K562 (cell line): ENCODE measurements at regions not wholly inside any gene's neighbourhood (a gene's known extent, or its start where the extent isn't known, plus 50 kb on each side); places are given as distances from the start of the nearest gene placed in this dataset.

Source experiments
- ATAC-seq: fragments of 200-7000 bp; cut with Tn5 transposase; 3 replicates; pipeline ENCODE4 v1.9.1; 2020; ENCODE audit warnings: moderate library complexity
- BruUV-seq: library from RNA; stranded (reverse); fragments of 400-500 nt; replicated peaks from 2 replicates; lab custom pipeline; 2021; lab: Mats Ljungman, UMichigan
- CTCF ChIA-PET: fragments of 300-600 bp; formaldehyde crosslinking; extraction: SDS; loops from one replicate; lab custom pipeline; 2021; ENCODE audit warnings: low intra/inter-chr PET ratio; lab: Yijun Ruan, JAX
- POLR2A ChIA-PET: fragments of 300-600, 350-650 bp; sonication (Branson Sonifier 250); formaldehyde crosslinking; extraction: SDS; loops from one replicate; lab custom pipeline; 2021; ENCODE audit warnings: antibody characterized with exemption, inconsistent platforms; lab: Yijun Ruan, JAX
- DNase-seq, 4 experiments: peaks; one replicate each; pipeline versions ENCODE4 v3.0.0 to v3.0.0-alpha.2; 2011 to 2018; ENCODE audit warnings: low spot score in 3 of 4, mixed read lengths in 3 of 4; ENCODE audit errors: extremely low read depth in 1 of 4
- FAIRE-seq: peaks from 2 replicates; lab custom pipeline; 2011; peaks lifted over from hg19 to GRCh38; lab: Jason Lieb, UNC
- H2AFZ ChIP-seq: 2 replicates; pipeline ENCODE4 v1.6.0; 2011; ENCODE audit warnings: low read depth, low read length, control low read depth, inconsistent platforms
- H3K27ac ChIP-seq: fragments of 200-600 bp; 3 replicates; pipeline ENCODE4 v1.8.0; 2011; ENCODE audit warnings: low read depth, mild to moderate bottlenecking, control low read depth, inconsistent platforms, low read length, moderate library complexity, mixed read lengths; ENCODE audit errors: extremely low read depth
- H3K27me3 ChIP-seq, 2 experiments: fragments of 300-600 bp in 1 of 2; 2 replicates in 1 of 2; 3 replicates in 1 of 2; pipeline versions ENCODE4 v1.6.0 to v1.8.0; 2011; ENCODE audit warnings: inconsistent platforms in 2 of 2, low read length in 2 of 2, mild to moderate bottlenecking in 1 of 2, mixed read lengths in 1 of 2, moderate library complexity in 1 of 2; ENCODE audit not compliant: control insufficient read depth in 2 of 2, insufficient read depth in 2 of 2
- H3K36me3 ChIP-seq: fragments of 300-600 bp; 3 replicates; pipeline ENCODE4 v1.8.0; 2011; ENCODE audit warnings: mild to moderate bottlenecking, low read length, inconsistent platforms; ENCODE audit not compliant: control insufficient read depth, insufficient read depth
- H3K4me1 ChIP-seq, 2 experiments: fragments of 200-600 bp in 1 of 2; replicated peaks in 1 of 2; 2 replicates in 1 of 2; 3 replicates in 1 of 2; pipeline versions ENCODE4 v1.5.1 to v1.8.0; 2011; ENCODE audit warnings: inconsistent platforms in 2 of 2, low read length in 2 of 2, mild to moderate bottlenecking in 1 of 2, mixed read lengths in 1 of 2, moderate library complexity in 1 of 2; ENCODE audit not compliant: control insufficient read depth in 2 of 2, insufficient read depth in 2 of 2
- H3K4me2 ChIP-seq: 2 replicates; pipeline ENCODE4 v1.6.1; 2011; ENCODE audit warnings: low read length, control low read depth, inconsistent platforms, mixed read lengths; ENCODE audit not compliant: insufficient read depth
- H3K4me3 ChIP-seq: fragments of 200-600 bp; sonication (generic), shearing (Covaris generic); 2 replicates; pipeline ENCODE4 v1.5.1; 2016; ENCODE audit warnings: control low read depth, inconsistent platforms
- H3K79me2 ChIP-seq: fragments of 200-600 bp; 3 replicates; pipeline ENCODE4 v1.8.0; 2011; ENCODE audit warnings: low read length, inconsistent platforms; ENCODE audit not compliant: control insufficient read depth, insufficient read depth
- H3K9ac ChIP-seq, 2 experiments: 2 replicates each; pipeline versions ENCODE4 v1.6.0 to v1.6.1; 2011; ENCODE audit warnings: low read depth in 2 of 2, low read length in 2 of 2, control low read depth in 1 of 2, inconsistent platforms in 1 of 2, mild to moderate bottlenecking in 1 of 2, mixed read lengths in 1 of 2; ENCODE audit not compliant: insufficient read depth in 1 of 2
- H3K9me1 ChIP-seq: one replicate; pipeline ENCODE4 v1.6.0; 2011; ENCODE audit warnings: inconsistent platforms, mild to moderate bottlenecking, low read length, moderate library complexity; ENCODE audit not compliant: control insufficient read depth, insufficient read depth
- H3K9me3 ChIP-seq: replicated peaks from 2 replicates; pipeline ENCODE4 v1.5.1; 2011; ENCODE audit warnings: low read depth, low read length, inconsistent platforms; ENCODE audit not compliant: control insufficient read depth, insufficient read depth
- H4K20me1 ChIP-seq: replicated peaks from 2 replicates; pipeline ENCODE4 v1.6.1; 2011; ENCODE audit warnings: low read length, inconsistent platforms, mixed read lengths; ENCODE audit not compliant: control insufficient read depth, insufficient read depth
- ADNP ChIP-seq: fragments of 200-800 bp; sonication (Bioruptor generic); IDR thresholded peaks from 2 replicates; pipeline ENCODE4 v1.6.1; 2016; ENCODE audit warnings: missing genetic modification characterization, missing compliant biosample characterization
- ARID1B ChIP-seq: fragments of 450-650 bp; IDR thresholded peaks from 2 replicates; pipeline ENCODE4 v1.6.1; 2016; ENCODE audit warnings: antibody characterized with exemption, mild to moderate bottlenecking, inconsistent platforms
- CHCHD3 ChIP-seq: fragments of 250-450 bp; sonication (Bioruptor Pico); IDR thresholded peaks from 2 replicates; pipeline ENCODE4 v2.1.2; 2022; ENCODE audit warnings: mild to moderate bottlenecking
- FIP1L1 ChIP-seq: fragments of 200-400 bp; formaldehyde crosslinking; IDR thresholded peaks from 2 replicates; pipeline ENCODE4 v1.6.1; 2018; ENCODE audit warnings: mild to moderate bottlenecking, low read depth, low read length; ENCODE audit not compliant: poor library complexity, severe bottlenecking
- GABPB2 ChIP-seq: fragments of 250-450 bp; sonication (Bioruptor Pico); conservative IDR thresholded peaks from 2 replicates; pipeline ENCODE4 v1.5.1; 2021; ENCODE audit warnings: mild to moderate bottlenecking
- LARP7 ChIP-seq: fragments of 450-650 bp; IDR thresholded peaks from 2 replicates; pipeline ENCODE4 v1.6.1; 2016
- MCM3 ChIP-seq: fragments of 450-650 bp; IDR thresholded peaks from 2 replicates; pipeline ENCODE4 v1.6.1; 2016
- MYNN ChIP-seq, 2 experiments: sonication (generic); formaldehyde crosslinking in 1 of 2; IDR thresholded peaks; 2 replicates each; pipeline versions ENCODE4 v1.5.0 to v1.6.1; 2016 to 2020; ENCODE audit warnings: antibody characterized with exemption in 1 of 2, missing genetic modification reagents in 1 of 2
- TCF7L2 ChIP-seq: fragments of 150-350 bp; IDR thresholded peaks from 2 replicates; pipeline ENCODE4 v1.6.1; 2016; ENCODE audit warnings: low read depth, mild to moderate bottlenecking, low read length, moderate library complexity
- WGBS: fragments of 100-300 bp; shearing (Covaris generic); methylation state at CpG from one replicate; pipeline ENCODE4 v1.1.6; 2016; ENCODE audit warnings: low coverage, mixed read lengths; ENCODE audit not compliant: insufficient coverage; ENCODE audit errors: missing lambda C conversion rate; 5-methylcytosine and 5-hydroxymethylcytosine counted together
- in situ Hi-C: fragments of 300-500 bp; cut with MboI; formaldehyde crosslinking; loops from 4 replicates; pipeline ENCODE4 v1.15.0; 2018; ENCODE audit warnings: inconsistent platforms, mixed read lengths
- intact Hi-C: fragments of 100-400 bp; cut with micrococcal nuclease; formaldehyde crosslinking; loops from 2 replicates; pipeline ENCODE4 v1.14.2; 2022
- TF ChIP-seq, protein P1 (sequence below): sonication (generic); formaldehyde crosslinking; IDR thresholded peaks from 2 replicates; pipeline ENCODE4 v1.8.0; 2022; ENCODE audit warnings: mild to moderate bottlenecking, missing genetic modification reagents
- TF ChIP-seq, protein P2 (sequence below): fragments of 250-450 bp; sonication (Bioruptor Pico); IDR thresholded peaks from 2 replicates; pipeline ENCODE4 v1.4.0; 2020
- TF ChIP-seq, protein P3 (sequence below): fragments of 250-450 bp; sonication (Bioruptor Pico); IDR thresholded peaks from 2 replicates; pipeline ENCODE4 v1.6.1; 2021; ENCODE audit warnings: mild to moderate bottlenecking
- TF ChIP-seq, protein P4 (sequence below): fragments of 450-650 bp; formaldehyde crosslinking; IDR thresholded peaks from 2 replicates; pipeline ENCODE4 v1.4.0; 2022; ENCODE audit warnings: missing genetic modification characterization

- intact Hi-C loops (no loop called here), in situ Hi-C loops (no loop called here)
- Histone ChIP-seq H3K9ac (no peak overlapping the region), H3K4me1 (no peaks in the 10 kb centered on the region), H3K27me3 (no peaks in the 10 kb centered on the region), H3K4me3 (no peak overlapping the region), H3K79me2 (no peaks in the 10 kb centered on the region), H3K36me3 (no peaks in the 10 kb centered on the region), H4K20me1 (no peaks in the 10 kb centered on the region), H3K4me2 (no peak overlapping the region), H3K27ac (no peak overlapping the region), H3K9me3 (no peaks in the 10 kb centered on the region; the same call in 1 of the 2 replicates), H3K9me1 (no peaks in the 10 kb centered on the region), H2AFZ (no peak overlapping the region)
- POLR2A ChIA-PET, result interaction anchor here (0.7 to 1.0 kb wide), 4 partner anchors 9 to 706 kb away, joined by 3 to 4 read pairs (median 3); no protein-coding TSS in a partner anchor
- WGBS, result 22% methylated on average over 2 of the region's 2 CpGs
- no TSS peak for BruUV-seq
- ATAC-seq (no peak), FAIRE-seq (no peak), DNase-seq (no peak)
- TF ChIP-seq LARP7 (no peak), CHCHD3 (no peak), TCF7L2 (no peak), MYNN (IDR thresholded peaks at IDR 0.05) (no peak), MYNN (CRISPR knock-in tag; IDR thresholded peaks at IDR 0.05) (no peak), FIP1L1 (no peak), GABPB2 (CRISPR knock-in tag) (no peak), ARID1B (no peak), ADNP (no peak), MCM3 (no peak)
- TF ChIP-seq, protein P1, sequence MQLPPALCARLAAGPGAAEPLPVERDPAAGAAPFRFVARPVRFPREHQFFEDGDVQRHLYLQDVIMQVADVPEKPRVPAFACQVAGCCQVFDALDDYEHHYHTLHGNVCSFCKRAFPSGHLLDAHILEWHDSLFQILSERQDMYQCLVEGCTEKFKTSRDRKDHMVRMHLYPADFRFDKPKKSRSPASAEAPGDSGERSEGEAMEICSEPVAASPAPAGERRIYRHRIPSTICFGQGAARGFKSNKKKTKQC (CRISPR knock-in tag), result no peak
- TF ChIP-seq, protein P2, sequence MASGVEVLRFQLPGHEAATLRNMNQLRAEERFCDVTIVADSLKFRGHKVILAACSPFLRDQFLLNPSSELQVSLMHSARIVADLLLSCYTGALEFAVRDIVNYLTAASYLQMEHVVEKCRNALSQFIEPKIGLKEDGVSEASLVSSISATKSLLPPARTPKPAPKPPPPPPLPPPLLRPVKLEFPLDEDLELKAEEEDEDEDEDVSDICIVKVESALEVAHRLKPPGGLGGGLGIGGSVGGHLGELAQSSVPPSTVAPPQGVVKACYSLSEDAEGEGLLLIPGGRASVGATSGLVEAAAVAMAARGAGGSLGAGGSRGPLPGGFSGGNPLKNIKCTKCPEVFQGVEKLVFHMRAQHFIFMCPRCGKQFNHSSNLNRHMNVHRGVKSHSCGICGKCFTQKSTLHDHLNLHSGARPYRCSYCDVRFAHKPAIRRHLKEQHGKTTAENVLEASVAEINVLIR, result no peak
- TF ChIP-seq, protein P3, sequence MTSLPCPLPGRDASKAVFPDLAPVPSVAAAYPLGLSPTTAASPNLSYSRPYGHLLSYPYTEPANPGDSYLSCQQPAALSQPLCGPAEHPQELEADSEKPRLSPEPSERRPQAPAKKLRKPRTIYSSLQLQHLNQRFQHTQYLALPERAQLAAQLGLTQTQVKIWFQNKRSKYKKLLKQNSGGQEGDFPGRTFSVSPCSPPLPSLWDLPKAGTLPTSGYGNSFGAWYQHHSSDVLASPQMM, result no peak
- TF ChIP-seq, protein P4, sequence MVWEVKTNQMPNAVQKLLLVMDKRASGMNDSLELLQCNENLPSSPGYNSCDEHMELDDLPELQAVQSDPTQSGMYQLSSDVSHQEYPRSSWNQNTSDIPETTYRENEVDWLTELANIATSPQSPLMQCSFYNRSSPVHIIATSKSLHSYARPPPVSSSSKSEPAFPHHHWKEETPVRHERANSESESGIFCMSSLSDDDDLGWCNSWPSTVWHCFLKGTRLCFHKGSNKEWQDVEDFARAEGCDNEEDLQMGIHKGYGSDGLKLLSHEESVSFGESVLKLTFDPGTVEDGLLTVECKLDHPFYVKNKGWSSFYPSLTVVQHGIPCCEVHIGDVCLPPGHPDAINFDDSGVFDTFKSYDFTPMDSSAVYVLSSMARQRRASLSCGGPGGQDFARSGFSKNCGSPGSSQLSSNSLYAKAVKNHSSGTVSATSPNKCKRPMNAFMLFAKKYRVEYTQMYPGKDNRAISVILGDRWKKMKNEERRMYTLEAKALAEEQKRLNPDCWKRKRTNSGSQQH, result no peak
- CTCF ChIA-PET, result no interaction called here
Observed at GRCh38 chr21:35420656-35421055, 371.6 kb upstream of the RUNX1 start.
